Osteoblast (primary cell): ENCODE measurements at regions not wholly inside any gene's neighbourhood (a gene's known extent, or its start where the extent isn't known, plus 50 kb on each side); places are given as distances from the start of the nearest gene placed in this dataset.

Source experiments
- DNase-seq: peaks from one replicate; pipeline ENCODE4 v3.0.0; 2011; ENCODE audit warnings: low spot score, mixed read lengths; ENCODE audit not compliant: insufficient read length; ENCODE audit errors: missing footprints
- H2AFZ ChIP-seq: 2 replicates; pipeline ENCODE4 v1.6.0; 2011; ENCODE audit warnings: mild to moderate bottlenecking, low read length
- H3K27ac ChIP-seq: 2 replicates; pipeline ENCODE4 v1.5.1; 2011; ENCODE audit warnings: mild to moderate bottlenecking, low read depth, low read length, moderate library complexity
- H3K27me3 ChIP-seq: 2 replicates; pipeline ENCODE4 v1.6.0; 2012; ENCODE audit warnings: mild to moderate bottlenecking, control low read depth, inconsistent platforms, low read length, moderate library complexity; ENCODE audit not compliant: insufficient read depth
- H3K36me3 ChIP-seq: 2 replicates; pipeline ENCODE4 v1.5.1; 2011; ENCODE audit warnings: mild to moderate bottlenecking, low read length, control low read depth, moderate library complexity; ENCODE audit not compliant: insufficient read depth
- H3K4me1 ChIP-seq: 2 replicates; pipeline ENCODE4 v1.5.1; 2011; ENCODE audit warnings: mild to moderate bottlenecking, low read length, control low read depth, moderate library complexity; ENCODE audit not compliant: insufficient read depth
- H3K4me2 ChIP-seq: 2 replicates; pipeline ENCODE4 v1.6.0; 2011; ENCODE audit warnings: mild to moderate bottlenecking, low read length; ENCODE audit not compliant: insufficient read depth
- H3K4me3 ChIP-seq: fragments of 200-600 bp; sonication (generic); 3 replicates; pipeline ENCODE4 v1.5.1; 2012; ENCODE audit warnings: mild to moderate bottlenecking, low read length, inconsistent platforms; ENCODE audit not compliant: insufficient read depth
- H3K79me2 ChIP-seq: 2 replicates; pipeline ENCODE4 v1.6.0; 2012; ENCODE audit warnings: mild to moderate bottlenecking, low read length, control low read depth, inconsistent platforms; ENCODE audit not compliant: insufficient read depth
- H3K9me3 ChIP-seq: 2 replicates; pipeline ENCODE4 v1.5.1; 2011; ENCODE audit warnings: low read depth, low read length, control low read depth
- H4K20me1 ChIP-seq: 2 replicates; pipeline ENCODE4 v1.6.0; 2012; ENCODE audit warnings: mild to moderate bottlenecking, low read length, control low read depth; ENCODE audit not compliant: insufficient read depth
- CTCF ChIP-seq: IDR thresholded peaks from 2 replicates; pipeline ENCODE4 v1.5.1; 2011; ENCODE audit warnings: mild to moderate bottlenecking, low read depth, low read length, moderate library complexity; ENCODE audit errors: extremely low read depth

GRCh38 chr3:6098516-6099157 lies 762.3 kb upstream of the GRM7 start:
- peaks cover 2% of the 10 kb centered on the region for H3K9me3 ChIP-seq
- no peaks in the 10 kb centered on the region for H3K27me3 ChIP-seq
- H3K36me3 ChIP-seq = no peaks in the 10 kb centered on the region
- H4K20me1 ChIP-seq = no peaks in the 10 kb centered on the region
- H3K79me2 ChIP-seq = no peaks in the 10 kb centered on the region
- H2AFZ ChIP-seq = no peak overlapping the region
- TF ChIP-seq CTCF = no peak
- no peak overlapping the region for H3K4me3 ChIP-seq
- H3K27ac ChIP-seq = no peak overlapping the region
- H3K4me1 ChIP-seq = no peaks in the 10 kb centered on the region
- DNase-seq = no peak
- no peak overlapping the region for H3K4me2 ChIP-seq

- DNase-seq = no peak
Measured at GRCh38 chr3:6099458-6100075, 761.3 kb upstream of the GRM7 start.

GRCh38 chr3:6105187-6105586 lies 755.7 kb upstream of the GRM7 start:
- Histone ChIP-seq H3K27me3 (no peaks in the 10 kb centered on the region), H3K36me3 (no peaks in the 10 kb centered on the region)
- DNase-seq = no peak

More at GRCh38 chr3:6099458-6100075, 761.3 kb upstream of the GRM7 start:
- no peaks in the 10 kb centered on the region for H3K27me3 ChIP-seq
- H3K4me1 ChIP-seq = no peaks in the 10 kb centered on the region
- no peak overlapping the region for H3K27ac ChIP-seq
- no peaks in the 10 kb centered on the region for H3K36me3 ChIP-seq
- H3K4me3 ChIP-seq = no peak overlapping the region
- H3K9me3 ChIP-seq = no peaks in the 10 kb centered on the region
- no peak overlapping the region for H3K4me2 ChIP-seq
- H2AFZ ChIP-seq = no peak overlapping the region
- no peak for TF ChIP-seq CTCF
- no peaks in the 10 kb centered on the region for H3K79me2 ChIP-seq
- H4K20me1 ChIP-seq = no peaks in the 10 kb centered on the region

More at GRCh38 chr3:6105187-6105586, 755.7 kb upstream of the GRM7 start:
- H3K79me2 ChIP-seq = no peaks in the 10 kb centered on the region
- no peak overlapping the region for H3K4me2 ChIP-seq
- no peak overlapping the region for H2AFZ ChIP-seq
- no peak for TF ChIP-seq CTCF
- no peaks in the 10 kb centered on the region for H3K9me3 ChIP-seq
- H3K4me3 ChIP-seq = no peak overlapping the region
- no peaks in the 10 kb centered on the region for H3K4me1 ChIP-seq
- no peak overlapping the region for H3K27ac ChIP-seq
- no peaks in the 10 kb centered on the region for H4K20me1 ChIP-seq
